Activated CD8-positive, alpha-beta memory T cell treated with anti-CD3 and anti-CD28 coated beads, Interleukin-2, amount 50 U/mL, for 1 hour (primary cell): ENCODE measurements at regions not wholly inside any gene's neighbourhood (a gene's known extent, or its start where the extent isn't known, plus 50 kb on each side); places are given as distances from the start of the nearest gene placed in this dataset.
"Not testable (repeated sequence)": the region's sequence is repeated elsewhere in the genome, so short reads cannot be mapped to it uniquely, and the experiment has no call there.

Experiments
- DNase-seq: peaks from one replicate; pipeline ENCODE4 v3.0.0-alpha.2; 2020; ENCODE audit errors: extremely low read depth

DNA sequence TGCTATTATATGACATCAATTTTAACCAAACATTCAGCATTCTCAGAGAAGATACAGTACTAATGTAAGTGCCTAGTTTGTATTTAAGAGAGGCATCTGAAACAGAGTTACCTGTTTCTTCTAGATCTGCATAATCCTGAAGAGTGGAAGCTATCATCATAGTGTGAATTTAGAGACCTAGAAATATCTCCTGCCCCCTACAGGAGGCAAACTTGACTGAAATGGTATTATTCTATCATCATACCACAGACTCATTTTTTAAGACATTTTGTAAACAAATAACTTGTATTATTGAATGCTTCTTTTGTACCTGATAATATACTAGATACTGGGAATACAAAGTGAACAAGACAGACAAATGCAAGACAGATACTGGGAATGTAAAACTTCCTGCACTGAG lies 216.8 kb upstream of the RPS23 start:
- no peak for DNase-seq

DNA sequence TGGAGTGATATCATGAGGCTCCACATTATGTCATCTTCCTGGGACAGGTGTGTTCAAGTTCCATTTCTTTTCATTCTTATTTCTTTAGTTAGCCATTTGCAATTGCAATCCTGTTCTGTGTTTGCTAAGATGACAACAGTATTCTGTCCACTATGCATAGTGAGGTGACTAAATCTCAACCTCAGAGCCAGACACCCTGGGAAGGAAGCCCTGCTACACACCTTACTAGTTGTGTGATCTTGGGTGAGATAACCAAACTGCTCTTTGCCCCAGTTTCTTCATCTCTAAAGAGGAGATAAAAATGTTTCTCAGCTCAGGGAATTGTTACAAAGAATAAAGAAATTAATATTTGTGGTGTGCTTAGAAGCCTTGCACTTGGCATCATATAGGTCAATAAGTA lies 215.1 kb upstream of the RPS23 start:
- no peak for DNase-seq

DNA sequence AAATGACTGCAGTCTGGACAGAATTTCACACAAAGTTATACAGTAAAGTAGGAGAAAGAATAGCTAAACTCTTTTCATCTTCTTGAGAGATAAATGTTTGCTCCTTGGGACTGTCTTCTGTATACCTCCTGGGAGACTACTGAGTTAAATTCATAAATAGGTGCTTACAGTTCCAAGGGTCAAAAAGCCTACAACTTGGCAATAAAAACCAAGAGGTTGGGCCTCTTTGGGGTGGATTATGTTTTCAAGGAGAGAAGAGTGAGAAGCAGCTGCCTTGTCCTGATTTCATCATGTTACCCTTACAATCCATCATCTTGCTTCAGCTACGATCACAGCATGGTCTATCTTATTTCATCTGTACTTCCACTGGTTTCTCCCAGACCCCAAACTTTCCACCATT lies 213.2 kb upstream of the RPS23 start:
- DNase-seq, result no peak

DNA sequence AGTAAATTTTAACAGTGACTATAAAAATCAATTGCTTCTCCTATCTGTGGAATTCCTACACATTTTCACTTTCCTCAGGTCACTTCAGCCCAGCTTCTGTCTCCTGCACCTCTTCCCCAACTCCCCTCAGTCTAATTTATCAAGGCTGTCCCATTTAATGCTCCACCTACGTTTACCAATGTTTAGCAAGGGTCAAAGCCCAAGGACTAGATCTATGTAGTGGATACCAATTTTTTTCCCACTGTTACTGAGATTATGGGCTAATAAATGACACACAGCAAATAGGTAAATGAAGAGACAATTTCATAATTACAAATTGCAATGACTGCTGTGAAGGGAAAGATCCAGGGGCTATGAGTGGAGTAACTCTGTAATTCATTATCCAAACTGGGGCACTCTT lies 211.5 kb upstream of the RPS23 start:
- DNase-seq, result no peak

DNA sequence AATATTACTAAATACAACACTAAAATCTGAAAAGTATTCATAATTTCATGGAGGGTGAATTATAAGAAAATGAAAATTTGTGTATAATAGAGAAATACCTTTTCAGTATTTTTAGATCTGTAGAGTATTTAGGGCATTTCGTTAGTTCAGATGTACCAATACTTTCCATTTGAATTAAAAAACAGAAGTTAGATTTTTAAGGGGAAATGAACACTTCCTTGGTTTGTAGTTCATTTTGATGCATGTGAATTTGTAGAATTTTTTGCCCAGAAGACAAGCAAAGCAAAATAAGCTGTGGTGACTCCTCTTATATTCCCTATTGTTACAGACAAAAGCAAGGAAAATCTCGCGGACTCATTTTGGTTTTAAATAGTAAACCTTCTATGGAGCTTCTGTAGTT lies 209.0 kb upstream of the RPS23 start:
- no peak for DNase-seq

DNA sequence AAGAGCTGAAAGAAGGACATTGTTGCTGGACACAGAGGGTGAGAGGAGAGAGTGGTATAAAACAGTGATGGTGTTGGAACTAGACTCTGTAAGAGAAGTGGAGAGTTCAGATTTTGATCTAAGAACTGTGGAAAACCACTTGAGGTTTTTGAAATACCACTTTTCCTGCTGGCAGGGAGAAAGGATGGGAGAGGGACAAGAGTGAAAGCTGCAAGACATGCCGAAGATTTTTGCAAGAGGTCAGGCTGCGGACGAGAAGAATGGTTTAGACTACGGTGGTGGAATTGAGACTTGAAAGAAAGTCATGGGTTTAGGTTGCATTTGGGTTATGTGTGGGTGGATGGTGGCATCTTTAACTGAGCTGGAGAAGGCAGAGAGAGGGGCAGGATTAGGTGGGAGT lies 202.2 kb upstream of the RPS23 start:
- DNase-seq, result no peak

DNA sequence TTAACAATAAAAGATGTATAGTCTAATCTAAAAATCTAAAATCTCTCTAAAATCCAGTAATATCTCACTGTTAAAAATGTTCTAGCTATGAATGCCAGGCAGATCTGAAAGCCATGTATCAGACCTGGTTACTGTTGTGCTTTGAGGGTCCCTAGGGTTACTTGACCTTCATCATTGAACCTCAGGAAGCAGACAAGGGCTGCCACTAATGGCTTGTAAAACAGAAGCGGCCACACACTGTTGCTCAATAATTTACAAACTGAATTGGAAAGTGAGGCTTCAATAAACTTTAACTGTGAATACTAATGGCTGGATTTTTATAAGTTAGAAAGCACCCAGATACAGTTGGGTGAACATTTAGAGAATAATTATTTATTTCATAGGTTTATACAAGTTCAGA lies 198.0 kb upstream of the RPS23 start:
- no peak for DNase-seq

DNA sequence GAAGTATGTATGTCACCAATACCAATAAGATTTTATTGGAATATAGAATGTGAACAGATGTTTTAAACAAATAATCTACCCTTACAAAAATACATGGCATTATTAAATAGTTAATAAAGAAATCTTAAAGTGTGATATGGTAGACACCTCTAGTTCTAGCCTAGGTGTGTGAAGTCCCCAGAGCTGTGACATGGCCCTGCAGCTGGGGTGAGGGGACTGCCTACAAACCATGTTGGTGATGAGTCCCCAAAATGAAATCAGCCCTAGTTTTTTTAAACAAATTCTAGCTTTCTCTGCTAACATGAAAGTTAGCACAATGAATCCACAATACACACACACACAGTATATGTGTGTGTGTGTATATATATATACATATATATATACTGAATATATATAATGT lies 195.1 kb upstream of the RPS23 start:
- DNase-seq, result no peak

DNA sequence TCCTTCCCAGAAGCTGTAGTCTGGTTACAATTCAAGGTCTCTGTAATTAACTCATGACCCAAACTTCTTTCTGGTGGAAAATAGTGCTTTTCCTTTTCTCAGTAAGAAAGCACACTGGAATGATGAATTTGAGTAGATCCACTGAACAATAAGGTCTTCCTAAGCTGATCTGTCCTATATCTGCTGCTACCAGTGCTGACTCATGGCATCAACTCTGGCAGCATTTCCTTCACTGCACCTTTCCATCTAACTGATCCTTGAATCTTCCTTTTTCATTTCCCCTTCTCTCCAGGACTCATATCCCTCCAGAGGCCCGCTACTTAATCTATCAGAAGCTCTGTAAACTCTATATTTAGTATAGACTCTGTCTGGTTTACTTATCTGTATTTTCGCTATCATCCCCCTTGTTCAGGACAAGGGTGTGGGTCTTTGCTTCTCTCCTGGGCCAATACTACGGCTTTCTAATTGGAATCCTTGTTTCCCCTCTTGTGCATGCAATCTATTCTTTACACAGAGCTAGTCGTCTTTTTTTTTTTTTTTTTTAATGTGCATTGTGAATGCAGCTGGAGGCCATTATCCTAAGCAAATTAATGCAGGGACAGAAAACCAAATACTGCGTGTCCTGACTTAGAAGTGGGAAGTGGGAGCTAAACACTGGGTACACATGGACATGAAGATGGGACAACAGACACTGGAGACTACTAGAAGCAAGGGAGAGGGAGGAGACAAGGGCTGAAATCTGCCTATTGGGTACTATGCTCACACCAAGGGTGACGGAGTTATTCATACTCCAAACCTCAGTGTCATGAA lies 192.2 kb upstream of the RPS23 start:
- no peak for DNase-seq

DNA sequence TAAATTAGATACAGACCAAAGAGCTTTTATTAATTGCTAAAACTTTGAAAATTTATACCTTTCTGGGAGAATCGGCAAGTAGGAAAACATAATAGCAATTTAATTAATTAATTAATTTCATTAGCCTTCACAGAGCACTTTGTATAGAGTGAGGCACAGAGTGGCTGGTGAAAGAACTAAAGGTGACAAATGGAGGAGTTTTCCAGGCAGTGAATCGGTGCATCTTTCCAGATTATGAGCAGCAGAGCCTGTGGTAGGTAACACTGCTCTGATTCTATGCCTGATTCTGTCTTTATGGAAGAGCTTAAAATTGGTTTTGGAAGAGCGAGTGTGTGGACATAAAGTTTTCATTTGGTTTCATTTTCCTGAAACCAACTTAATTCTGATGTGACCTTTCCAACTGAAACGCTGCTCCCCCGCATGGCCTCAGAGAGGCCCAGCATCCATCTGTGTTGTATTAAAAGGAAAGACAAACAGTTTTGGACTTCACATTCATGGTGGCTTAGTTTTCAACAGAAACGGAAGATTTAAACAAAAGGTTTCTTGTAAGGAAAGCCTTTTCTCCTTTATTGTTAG lies 188.9 kb upstream of the RPS23 start:
- no peak for DNase-seq

DNA sequence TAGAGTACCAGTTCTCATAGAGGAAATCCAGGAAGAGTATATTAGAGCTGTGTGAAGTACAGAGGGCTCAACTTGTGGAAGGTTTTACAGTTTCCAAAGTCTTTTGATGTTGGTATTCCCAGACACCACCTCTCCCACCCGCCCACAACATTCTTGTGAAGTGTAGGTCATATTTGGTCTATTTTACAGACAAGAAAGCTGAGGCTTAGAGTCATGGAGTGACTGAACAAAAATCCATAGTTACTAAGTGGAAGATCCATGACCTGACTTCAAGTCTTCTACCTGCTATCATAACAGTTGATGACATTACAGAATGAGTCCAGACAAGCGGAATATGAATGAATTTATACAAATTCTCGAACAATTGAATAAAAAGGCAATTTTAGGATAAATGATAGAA lies 187.1 kb upstream of the RPS23 start:
- DNase-seq, result no peak

DNA sequence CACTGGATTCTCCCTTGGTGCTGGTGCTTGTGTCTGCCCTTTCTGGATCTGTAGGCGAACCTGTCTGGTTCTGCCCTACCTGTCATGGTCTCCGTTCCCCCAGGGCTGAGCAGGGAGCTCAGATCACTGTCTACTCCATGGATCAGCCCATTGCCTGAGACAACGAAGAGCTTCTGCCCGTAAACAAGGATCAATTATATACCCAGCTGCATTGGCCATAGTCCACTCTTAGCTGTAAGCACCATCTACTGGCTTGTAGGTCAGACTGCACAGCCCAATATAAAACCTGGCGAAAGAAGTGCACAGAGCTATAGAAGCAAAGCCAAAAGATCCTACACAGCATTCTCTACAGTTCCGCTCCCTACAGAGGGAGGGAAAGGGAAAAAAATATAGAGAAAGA lies 181.5 kb upstream of the RPS23 start:
- no peak for DNase-seq

DNA sequence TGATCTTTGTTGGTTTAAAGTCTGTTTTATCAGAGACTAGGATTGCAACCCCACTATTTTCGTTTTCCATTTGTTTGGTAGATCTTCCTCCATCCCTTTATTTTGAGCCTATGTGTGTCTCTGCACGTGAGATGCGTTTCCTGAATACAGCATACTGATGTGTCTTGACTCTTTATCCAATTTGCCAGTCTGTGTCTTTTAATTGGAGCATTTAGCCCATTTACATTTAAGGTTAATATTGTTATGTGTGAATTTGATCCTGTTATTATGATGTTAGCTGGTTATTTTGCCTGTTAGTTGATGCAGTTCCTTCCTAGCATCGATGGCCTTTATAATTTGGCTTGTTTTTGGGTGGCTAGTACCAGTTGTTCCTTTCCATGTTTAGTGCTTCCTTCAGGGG lies 177.2 kb upstream of the RPS23 start:
- not testable (repeated sequence) for DNase-seq

DNA sequence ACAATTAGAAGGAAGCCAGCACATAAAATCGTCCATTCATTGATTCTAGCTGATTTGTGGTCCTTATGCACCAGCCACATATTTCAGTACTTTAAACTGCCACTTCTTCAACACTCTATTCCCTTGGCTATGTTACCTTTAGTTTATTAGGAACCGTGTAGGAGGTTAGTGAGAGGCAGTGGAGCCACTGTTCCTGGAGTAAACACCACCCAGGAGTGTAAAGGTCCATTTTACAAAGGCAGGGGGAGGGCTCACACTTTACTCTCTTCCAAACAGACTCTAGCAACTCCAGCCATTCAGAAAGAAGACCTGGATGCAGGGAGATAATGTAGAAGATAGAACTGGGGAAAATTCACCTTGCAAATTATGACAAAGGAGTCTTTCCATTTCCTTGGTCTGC lies 170.2 kb upstream of the RPS23 start:
- no peak for DNase-seq

DNA sequence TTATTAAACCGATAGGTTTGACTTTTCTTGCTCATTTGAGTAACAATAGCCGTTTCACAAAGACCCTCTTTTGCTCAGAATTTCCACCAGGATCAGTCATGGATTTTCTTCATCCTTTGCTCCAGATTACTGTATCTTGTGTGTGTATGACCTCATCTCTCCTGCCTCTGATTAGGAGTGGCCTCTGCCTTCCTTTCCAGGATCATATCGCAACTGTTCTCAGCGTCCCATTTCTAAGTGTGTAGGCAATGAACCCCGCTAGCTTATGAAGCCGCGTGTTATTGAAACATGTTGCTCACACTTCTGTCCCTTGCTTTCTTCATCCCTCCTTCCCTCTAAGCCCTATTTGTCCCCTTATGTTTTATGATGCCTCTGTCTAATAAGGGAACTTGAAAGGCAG lies 169.8 kb upstream of the RPS23 start:
- no peak for DNase-seq

DNA sequence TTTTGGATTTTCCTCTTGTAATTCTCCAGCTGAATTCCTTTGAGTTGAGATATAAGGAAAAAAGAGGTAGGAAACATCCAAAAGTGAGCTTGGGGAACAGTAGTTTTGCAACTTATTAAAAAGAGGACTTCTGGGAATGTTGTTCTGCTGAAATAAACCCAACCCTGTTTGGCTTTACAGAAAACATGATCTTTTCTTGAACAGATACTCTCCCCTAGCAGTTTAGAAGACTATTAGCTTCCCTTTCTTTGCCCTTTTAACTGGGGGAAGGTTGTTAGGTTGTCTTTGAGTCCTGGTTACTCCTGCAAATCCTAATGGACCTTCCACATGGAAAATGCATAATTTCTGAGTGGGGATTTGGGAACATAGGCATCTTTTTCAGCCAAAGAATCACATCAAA lies 168.7 kb upstream of the RPS23 start:
- no peak for DNase-seq

DNA sequence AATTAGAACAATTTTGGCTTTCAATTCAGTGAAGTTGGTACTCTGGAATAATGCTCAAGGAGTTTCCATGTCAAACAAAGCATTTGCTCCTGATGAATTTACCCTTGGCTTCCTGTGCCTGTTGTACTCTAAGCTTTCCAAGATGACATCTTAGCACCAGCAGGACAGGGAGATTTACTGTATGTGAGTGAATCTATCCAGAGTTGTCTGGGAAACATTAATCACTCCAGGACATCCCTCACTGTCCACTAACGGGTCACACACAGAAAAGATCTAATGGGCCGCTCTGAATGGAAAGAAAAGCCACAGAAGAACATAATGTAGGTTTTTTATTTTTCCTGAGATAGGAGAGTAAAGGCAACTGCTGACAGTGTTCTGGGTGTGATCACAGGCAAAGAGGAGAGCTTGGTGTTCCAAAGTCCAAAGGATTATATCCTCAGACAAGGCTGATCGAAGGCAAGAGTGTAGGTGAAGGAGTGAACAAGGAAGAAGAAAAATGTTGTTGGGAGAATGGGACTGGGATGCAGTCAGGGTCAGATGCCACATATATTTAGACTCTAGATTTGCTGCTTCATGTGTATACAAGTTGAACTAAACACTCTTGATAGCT lies 167.7 kb upstream of the RPS23 start:
- DNase-seq, result no peak

DNA sequence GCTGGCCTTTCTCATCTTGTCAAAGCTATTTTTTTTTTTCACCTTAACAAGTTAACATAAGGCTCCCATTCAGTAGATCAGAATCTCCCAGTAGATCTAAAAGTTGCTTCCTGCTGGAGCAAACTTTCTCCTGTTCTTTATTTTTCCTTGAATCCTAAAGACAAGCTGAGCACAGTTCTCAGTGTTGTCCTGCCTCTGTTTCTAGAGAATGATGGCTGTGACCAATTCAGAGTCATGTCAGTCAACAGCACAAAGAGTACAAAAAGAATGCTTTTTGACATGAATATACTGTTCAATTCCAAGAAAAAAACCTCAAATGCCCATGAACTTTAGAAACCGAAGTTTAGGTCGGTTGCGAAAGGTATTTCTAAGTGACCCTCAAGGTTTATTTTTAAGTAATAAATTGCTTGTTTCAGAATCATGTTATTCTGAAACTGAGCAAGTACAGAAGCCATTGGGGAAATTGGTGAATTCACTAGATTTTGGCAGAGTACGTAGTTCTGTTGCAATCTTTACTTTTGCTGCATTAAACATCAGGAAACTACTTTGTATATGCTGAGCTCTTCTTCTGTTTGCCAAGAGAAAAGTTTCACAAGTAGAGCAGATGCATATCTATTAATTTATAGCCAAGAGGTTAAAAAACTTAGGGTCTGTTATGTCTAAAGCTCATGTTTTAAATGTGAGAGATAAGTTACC lies 161.7 kb upstream of the RPS23 start:
- DNase-seq, result no peak

DNA sequence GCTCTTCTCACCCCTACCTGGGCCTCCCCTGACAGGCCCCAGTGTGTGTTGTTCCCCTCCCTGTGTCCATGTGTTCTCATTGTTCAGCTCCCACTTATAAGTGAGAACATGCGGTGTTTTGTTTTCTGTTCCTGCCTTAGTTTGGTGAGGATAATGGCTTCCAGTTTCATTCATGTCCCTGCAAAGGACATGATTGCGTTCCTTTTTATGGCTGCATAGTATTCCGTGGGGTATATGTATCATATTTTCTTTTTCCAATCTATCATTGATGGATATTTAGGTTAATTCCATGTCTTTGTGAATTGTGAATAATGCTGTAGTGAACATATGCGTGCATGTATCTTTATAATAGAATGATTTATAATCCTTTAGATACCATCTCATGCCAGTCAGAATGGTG lies 159.4 kb upstream of the RPS23 start:
- DNase-seq, result not testable (repeated sequence)

DNA sequence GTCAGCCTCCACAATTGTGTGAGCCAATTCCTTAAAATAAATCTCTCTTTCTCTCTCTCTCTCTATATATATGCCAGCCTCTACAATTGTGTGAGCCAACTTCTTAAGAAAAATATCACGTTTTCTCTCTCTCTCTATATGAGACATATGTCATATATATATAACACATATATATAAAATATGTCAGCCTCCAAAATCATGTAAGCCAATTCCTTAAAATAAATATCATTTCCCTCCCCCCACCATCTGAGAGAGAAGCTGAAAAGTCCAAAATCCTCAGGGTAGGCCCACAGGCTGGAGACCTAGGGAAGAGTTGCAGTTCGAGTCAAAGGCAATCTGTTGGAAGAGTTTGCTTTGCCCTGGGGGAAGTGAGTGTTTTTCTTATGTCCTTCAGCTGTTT lies 158.1 kb upstream of the RPS23 start:
- no peak for DNase-seq

DNA sequence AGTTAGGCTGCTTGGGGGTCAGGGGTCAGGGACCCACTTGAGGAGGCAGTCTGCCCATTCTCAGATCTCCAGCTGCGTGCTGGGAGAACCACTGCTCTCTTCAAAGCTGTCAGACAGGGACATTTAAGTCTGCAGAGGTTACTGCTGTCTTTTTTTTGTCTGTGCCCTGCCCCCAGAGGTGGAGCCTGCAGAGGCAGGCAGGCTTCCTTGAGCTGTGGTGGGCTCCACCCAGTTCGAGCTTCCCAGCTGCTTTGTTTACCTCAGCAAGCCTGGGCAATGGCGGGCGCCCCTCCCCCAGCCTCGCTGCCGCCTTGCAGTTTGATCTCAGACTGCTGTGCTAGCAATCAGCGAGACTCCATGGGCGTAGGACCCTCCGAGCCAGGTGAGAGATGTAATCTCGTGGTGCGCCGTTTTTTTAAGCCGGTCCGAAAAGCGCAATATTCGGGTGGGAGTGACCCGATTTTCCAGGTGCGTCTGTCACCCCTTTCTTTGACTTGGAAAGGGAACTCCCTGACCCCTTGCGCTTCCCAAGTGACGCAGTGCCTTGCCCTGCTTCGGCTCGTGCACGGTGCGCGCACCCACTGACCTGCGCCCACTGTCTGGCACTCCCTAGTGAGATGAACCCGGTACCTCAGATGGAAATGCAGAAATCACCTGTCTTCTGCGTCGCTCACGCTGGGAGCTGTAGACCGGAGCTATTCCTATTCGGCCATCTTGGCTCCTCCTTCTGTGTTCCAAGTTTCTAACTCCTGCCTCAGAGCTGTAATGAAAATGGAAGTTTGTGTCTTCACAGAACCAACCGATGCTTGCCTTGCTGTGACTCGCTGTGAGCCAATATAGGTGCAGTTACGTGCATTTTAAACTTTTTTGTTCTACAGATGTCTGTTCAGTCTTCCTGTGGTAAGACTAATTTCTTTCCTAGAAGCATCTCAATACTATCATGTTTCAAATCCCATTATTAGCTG lies 156.8 kb upstream of the RPS23 start:
- DNase-seq, result not testable (repeated sequence)
